NCI-H446 treated with DMSO at 0.1 percent for 48 hours (cell line): ENCODE measurements at regions not wholly inside any gene's neighbourhood (a gene's known extent, or its start where the extent isn't known, plus 50 kb on each side); places are given as distances from the start of the nearest gene placed in this dataset.

Experiments used
- DNase-seq: peaks from one replicate; lab custom pipeline; 2025; lab: John Stamatoyannopoulos, UW

GRCh38 chr4:82031376-82031927, 342.3 kb downstream of the HNRNPD start:
- peak; percentile 6 for DNase-seq

DNA sequence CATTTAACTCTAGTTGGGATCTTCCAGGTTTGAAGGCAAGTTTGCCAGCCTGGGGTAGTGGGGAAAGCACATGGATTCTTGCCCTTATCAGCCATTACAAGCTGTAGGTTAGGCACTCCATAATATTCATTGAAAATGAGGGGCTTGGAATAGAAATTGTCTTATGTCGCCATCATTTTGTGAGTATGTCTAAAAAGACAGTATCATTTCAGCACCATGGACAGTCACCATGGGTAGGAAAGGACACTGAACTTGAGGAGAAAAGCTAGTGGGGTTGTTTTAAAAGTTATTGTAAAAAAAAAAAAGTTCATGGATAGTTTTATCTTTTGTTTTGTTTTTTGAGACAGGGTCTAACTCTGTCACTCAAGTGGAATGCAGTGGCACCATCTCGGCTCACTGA, 356.1 kb downstream of the HNRNPD start:
- DNase-seq: no peak

DNA sequence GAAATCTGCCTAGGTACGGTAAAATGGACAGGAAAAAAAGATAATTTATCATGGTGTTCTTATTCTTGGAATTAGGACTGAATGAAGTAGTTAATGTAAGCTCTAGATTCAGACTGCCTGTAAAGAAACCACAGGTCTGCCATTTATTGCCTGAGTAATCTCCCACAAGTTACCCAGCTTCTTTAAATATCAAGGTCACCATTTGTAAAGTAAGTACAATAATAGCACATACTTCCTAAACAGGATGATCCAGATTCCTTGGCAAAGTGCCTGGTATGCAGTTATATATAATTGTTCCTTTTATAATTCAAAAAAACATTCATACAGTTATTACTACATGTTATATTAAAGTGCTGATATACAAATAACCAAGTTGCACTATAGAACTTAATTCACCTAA, 368.6 kb downstream of the HNRNPD start:
- DNase-seq: no peak

GRCh38 chr4:81997313-81997712, 376.5 kb downstream of the HNRNPD start:
- no peak for DNase-seq

DNA sequence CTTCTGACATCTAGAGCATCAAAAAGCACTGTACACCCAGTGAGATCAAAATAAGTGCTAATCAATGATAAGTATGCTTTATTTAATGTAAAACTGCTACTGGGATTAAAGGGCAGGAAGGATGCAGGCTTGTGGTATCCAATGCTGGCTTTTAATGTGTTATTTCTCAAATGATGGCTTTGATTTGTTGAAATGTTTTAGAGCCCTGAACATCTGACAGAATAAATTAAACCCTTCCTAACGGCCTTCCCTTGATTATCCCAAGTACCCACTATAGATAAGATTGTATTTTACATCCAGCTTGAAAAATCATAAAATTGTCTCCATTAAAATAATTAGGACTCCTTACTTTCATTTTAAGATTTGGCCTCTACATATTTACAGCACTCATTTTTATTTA, 382.9 kb downstream of the HNRNPD start:
- DNase-seq: no peak

DNA sequence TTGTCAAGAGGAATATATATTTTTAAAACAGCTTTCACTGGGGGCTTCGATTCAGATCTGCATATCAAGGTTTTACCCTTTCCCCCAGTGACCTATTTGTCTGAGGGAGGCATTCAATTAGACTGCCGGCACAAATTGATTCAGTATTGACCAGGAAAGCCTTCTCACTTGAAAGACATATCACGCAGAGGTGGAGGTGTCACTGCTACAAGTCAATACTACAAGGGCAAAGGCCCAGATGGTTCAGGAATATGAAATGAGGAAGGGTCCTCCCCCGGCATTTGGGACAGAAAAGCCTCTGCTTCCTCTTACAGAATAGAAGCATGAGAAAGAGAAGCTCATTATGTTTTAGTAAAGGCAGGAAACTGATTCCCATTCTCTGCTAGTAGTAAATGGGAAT, 383.6 kb downstream of the HNRNPD start:
- no peak for DNase-seq

DNA sequence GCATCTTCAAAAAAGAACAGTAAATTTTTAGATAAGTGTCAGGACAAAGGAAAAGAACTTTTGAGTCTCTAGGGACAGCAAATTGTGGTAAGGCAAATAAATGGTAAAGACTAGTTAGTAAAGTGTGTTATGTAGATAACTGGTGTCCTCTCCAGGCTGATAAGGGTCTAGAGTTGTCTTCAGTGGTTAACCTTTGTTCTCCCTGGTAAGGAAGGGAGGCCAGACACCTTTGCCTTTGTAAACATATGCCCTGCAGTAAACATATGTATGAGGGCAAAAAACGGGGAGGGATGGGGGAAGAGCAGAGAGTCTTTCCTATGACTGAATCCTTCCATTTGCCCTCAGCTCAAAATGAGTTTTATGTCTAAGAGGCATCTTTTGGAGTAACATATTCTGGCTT, 384.6 kb downstream of the HNRNPD start:
- DNase-seq: no peak

GRCh38 chr4:81988178-81988577, 385.6 kb downstream of the HNRNPD start:
- no peak for DNase-seq

DNA sequence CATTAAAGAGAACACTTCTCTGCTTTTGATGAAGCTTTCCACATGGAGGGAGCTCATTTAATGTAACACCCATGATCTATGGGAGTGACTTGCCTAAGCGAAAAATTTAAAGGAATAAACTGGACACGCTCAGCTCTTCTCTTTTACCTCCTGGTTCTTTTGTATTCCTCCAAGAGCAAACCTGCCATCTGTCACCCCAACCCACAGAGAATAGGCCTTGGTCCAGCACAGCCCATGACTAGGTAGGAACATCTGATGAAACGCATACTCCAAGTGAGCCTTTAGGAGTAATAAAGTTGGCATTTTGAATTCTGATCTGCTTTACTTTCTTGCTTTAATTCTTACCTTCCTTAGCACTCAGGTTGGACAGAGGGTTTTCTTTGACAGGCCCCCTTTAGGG, 389.0 kb downstream of the HNRNPD start:
- no peak for DNase-seq

DNA sequence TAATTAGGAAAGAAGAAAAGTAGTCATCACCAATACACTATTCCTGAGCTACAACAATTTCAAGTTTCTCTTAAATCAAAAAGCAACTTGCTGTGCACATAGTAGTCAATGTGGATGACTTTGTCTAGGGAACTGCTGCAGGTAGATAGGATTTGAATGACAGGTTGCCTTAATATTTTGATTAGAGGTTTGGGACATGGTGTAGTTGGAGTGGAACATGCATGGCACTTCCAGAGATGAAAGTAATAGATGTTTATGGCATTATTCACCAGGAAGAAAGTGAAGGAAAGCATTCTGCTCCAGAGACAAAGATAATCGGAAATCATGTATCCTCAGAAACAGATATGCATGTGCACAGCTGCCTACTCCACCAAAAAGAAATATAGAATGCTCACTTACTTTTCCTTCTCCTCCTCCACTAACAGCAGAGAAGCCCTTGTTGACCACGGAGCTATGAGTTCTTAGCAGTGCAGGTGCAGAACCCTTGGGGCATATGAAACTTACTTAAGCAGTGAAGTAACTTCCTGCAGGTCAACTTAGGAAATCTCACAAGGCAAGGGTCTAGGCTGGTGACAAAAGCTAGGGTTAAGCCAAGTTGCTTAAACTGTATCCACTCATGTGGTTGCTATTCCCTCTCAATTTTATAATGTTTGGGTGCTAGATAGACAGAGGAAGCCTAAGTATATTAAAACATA, 390.8 kb downstream of the HNRNPD start:
- no peak for DNase-seq

DNA sequence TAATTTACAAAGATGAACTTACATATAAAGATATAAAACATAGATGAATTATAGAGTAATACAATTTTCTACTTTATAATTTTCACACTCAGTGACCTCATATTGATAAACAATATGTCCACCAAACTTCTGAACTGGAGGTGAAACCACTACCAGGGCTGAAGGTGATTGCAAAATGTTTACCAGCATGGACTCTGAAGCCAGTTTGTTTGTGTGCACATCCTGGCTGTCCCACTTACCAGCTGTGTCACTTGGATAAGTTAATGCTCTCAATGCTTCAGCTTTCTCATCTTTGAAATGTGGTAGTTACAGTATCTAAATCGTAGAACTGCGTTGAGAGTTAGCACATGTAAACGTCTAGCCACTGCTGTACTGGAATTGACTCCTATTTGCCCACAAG, 392.6 kb downstream of the HNRNPD start:
- no peak for DNase-seq

GRCh38 chr4:81974523-81974922, 399.3 kb downstream of the HNRNPD start:
- no peak for DNase-seq

DNA sequence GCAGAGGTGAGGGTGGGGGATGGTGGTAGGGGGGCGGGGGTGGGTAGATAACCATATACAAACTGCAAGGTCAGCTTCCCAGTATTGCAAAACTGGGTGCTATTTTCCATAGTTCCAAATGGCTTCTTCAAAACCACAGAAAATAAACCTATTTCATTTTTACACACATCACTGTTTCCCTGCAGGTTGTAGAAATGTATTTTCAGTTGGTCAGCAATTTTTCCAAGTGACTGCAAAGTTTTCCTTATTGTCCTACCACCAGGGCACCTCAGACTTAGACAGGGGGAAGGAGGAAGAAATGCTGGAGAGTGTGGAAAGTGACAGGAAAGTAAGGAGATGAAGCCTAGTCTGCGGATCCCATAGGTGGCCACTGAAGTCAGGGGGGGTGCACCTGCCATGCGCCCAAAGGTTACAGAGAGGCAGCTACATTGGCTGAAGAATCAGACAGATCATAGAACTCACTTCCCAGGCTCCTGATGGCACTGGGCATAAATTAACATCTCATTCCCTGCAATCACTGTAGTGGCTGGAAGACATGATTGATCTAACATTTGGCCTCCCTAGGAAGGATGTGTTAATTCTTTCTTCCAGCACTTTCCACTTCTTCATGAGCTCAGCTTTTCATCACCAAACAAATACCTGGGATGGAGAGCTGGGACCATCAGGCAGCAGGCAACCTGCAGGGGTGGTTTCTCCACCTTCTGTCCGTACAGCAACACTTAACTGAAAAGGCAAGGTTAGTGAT, 402.0 kb downstream of the HNRNPD start:
- DNase-seq: no peak

- no peak for DNase-seq
These were observed 402.7 kb downstream of the HNRNPD start for GRCh38 chr4:81971061-81971460.

- no peak for DNase-seq
These were observed 403.3 kb downstream of the HNRNPD start for GRCh38 chr4:81970454-81970853.

DNA sequence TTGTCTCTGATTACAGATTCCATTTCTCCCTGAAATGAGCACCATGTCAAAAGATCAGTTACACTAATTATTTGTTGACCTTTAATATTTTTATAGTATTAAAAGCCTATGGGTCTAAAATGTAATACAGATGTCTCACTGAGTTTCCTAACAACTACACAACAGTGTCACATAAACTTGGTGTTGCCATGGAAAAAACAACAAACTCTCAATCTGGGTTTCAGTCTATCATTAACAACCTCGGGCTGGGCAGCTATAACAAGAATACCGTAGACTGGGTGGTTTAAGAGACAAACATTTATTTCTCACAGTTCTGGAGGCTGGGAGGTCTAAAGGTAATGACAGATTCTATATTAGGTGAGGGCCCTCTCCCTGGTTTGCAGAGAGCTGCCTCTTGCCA, 407.1 kb downstream of the HNRNPD start:
- no peak for DNase-seq

DNA sequence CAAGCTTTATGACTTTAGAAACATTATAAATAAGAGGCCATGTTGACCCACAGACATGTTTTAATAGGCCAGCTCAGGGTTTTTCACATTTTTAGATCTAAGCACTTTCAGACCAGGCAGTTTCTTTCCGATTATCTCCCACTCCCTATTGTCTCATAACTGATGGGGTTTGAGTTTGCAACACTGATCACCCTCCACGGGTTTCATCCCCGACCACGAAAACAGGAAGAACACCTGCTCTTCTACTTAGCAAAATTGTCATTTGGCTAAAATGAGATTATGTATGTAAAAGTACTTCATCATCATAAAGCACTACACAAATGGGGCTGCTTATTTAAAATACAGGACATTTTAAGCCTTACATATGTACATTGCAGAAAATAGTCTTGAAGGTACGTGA, 407.9 kb downstream of the HNRNPD start:
- DNase-seq: no peak

DNA sequence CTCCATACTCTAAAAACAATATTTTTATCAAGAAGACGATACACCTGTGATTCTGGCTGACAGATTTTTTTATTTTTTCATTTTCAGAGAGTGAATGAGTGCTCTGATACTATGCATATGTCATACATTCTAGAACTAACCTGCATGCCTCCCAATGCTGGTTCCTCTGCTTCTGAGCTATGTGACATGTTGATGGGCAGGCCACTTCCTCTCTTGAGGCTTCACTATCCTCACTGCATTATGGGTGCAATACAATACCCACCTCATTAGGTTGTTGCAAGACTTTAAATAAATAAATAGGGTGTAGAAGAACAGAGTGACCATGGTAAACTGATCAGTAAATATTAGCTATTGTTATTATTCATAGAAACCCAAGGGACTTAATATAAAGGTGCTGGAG, 408.3 kb downstream of the HNRNPD start:
- DNase-seq: no peak

GRCh38 chr4:81963763-81964020, 410.1 kb downstream of the HNRNPD start:
- DNase-seq: no peak

DNA sequence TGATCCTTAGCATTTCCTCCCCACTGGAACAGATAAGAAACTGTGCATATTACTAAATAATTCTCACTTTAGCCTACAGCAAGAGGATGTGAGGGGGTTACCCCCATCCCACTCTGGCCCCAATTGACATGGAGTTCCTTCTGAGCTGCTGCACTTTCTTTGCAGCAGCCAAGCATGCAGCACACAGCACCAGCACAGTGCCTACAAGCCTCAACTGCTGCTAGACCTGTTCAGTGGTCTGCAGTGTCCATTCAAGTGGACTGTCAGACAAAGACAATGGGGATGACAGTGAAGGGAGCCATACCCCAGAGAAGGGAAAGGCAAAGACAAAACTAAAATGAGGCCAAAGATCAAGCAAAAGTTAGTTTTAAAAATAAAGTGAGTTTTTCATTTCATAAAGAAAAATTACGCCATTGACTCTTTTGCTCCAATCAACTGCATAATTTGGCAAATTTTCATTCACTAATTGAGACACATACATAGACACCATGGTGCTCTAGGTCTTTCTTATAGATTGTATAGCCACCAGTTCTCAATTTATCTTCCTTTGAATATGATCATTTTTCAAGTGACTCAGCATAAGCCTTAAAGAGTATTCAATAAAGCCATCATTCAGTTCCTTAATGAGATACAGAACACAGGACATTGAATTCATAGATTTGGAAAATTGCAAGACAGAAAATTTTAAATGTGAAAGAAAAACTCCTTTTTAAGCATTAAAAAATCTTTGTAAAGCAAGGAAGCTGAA, 410.6 kb downstream of the HNRNPD start:
- DNase-seq: no peak

GRCh38 chr4:81960961-81961360, 412.8 kb downstream of the HNRNPD start:
- no peak for DNase-seq

- no peak for DNase-seq
These were observed 419.5 kb downstream of the HNRNPD start for GRCh38 chr4:81954271-81954670.

DNA sequence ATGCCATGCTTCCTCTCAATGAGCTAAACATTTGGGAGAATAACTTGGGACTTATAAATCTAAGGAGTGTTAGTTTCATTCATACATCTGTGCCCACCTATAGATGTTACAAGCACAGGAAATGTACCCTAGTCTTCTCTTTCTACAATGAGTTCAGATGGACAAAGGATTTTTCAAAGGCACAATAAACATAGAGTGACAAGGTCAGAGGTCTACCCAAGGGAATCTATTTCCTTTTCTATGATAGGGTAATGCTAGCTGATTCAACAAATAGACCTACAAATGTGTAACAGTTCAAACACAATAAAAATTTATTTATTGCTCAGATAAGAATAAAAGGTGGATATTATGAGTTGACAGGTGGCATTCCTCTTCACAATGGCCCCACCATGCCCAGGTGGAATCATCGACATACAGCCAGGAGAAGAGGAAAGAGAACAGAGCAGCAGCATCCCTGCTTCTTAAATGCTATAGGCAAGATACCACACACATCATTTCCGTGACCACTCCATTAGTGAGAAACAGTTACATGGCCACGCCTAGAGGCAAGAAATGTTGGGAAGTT, 421.8 kb downstream of the HNRNPD start:
- no peak for DNase-seq
